Parathyroid adenoma (tissue), 2 donors: ENCODE measurements at regions not wholly inside any gene's neighbourhood (a gene's known extent, or its start where the extent isn't known, plus 50 kb on each side); places are given as distances from the start of the nearest gene placed in this dataset.

Source experiments
- H2AFZ ChIP-seq: fragments of 300-600 bp; sonication (generic); one replicate; pipeline ENCODE4 v1.7.0; 2017; ENCODE audit warnings: antibody characterized with exemption, mild to moderate bottlenecking
- H3K27ac ChIP-seq: fragments of 300-600 bp; sonication (generic); one replicate; pipeline ENCODE4 v1.7.0; 2017
- H3K27me3 ChIP-seq: fragments of 300-600 bp; sonication (generic); one replicate; pipeline ENCODE4 v1.7.0; 2017; ENCODE audit warnings: low read length; ENCODE audit not compliant: control insufficient read depth, insufficient read depth
- H3K36me3 ChIP-seq: fragments of 300-600 bp; sonication (generic); one replicate; pipeline ENCODE4 v1.7.0; 2017; ENCODE audit warnings: low read length; ENCODE audit not compliant: control insufficient read depth, insufficient read depth
- H3K4me1 ChIP-seq: fragments of 300-600 bp; sonication (generic); one replicate; pipeline ENCODE4 v1.7.0; 2017; ENCODE audit warnings: control low read depth
- H3K4me2 ChIP-seq: fragments of 300-600 bp; sonication (generic); one replicate; pipeline ENCODE4 v1.7.0; 2017; ENCODE audit warnings: low read length
- H3K4me3 ChIP-seq: fragments of 300-600 bp; sonication (generic); one replicate; pipeline ENCODE4 v1.7.0; 2017; ENCODE audit warnings: low read depth, low read length
- H3K79me2 ChIP-seq: fragments of 300-600 bp; sonication (generic); one replicate; pipeline ENCODE4 v1.7.0; 2017; ENCODE audit warnings: control low read depth
- H3K9ac ChIP-seq: fragments of 300-600 bp; sonication (generic); one replicate; pipeline ENCODE4 v1.7.0; 2017; ENCODE audit warnings: mild to moderate bottlenecking
- H3K9me3 ChIP-seq: fragments of 300-600 bp; sonication (generic); one replicate; pipeline ENCODE4 v1.7.0; 2017; ENCODE audit warnings: low read length; ENCODE audit not compliant: control insufficient read depth
- TF ChIP-seq, protein P1 (sequence below): fragments of 300-600 bp; sonication (generic); IDR thresholded peaks from one replicate; pipeline ENCODE4 v1.7.0; 2017; ENCODE audit warnings: antibody characterized with exemption, mild to moderate bottlenecking
- donor health status: primary hyperparathyroidism.

- H3K9me3 ChIP-seq, result no peaks in the 10 kb centered on the region
- no peak overlapping the region for H3K4me3 ChIP-seq
- no peaks in the 10 kb centered on the region for H3K36me3 ChIP-seq
- H3K27ac ChIP-seq, result no peak overlapping the region
- TF ChIP-seq, protein P1, sequence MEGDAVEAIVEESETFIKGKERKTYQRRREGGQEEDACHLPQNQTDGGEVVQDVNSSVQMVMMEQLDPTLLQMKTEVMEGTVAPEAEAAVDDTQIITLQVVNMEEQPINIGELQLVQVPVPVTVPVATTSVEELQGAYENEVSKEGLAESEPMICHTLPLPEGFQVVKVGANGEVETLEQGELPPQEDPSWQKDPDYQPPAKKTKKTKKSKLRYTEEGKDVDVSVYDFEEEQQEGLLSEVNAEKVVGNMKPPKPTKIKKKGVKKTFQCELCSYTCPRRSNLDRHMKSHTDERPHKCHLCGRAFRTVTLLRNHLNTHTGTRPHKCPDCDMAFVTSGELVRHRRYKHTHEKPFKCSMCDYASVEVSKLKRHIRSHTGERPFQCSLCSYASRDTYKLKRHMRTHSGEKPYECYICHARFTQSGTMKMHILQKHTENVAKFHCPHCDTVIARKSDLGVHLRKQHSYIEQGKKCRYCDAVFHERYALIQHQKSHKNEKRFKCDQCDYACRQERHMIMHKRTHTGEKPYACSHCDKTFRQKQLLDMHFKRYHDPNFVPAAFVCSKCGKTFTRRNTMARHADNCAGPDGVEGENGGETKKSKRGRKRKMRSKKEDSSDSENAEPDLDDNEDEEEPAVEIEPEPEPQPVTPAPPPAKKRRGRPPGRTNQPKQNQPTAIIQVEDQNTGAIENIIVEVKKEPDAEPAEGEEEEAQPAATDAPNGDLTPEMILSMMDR, result no peak
- no peak overlapping the region for H3K9ac ChIP-seq
- H2AFZ ChIP-seq, result no peak overlapping the region
- no peaks in the 10 kb centered on the region for H3K27me3 ChIP-seq
- no peak overlapping the region for H3K4me2 ChIP-seq
- no peaks in the 10 kb centered on the region for H3K4me1 ChIP-seq
- H3K79me2 ChIP-seq, result no peaks in the 10 kb centered on the region
These were observed 287.3 kb upstream of the SP4 start for GRCh38 chr7:21140622-21141021.

GRCh38 chr7:21141476-21141875 is 286.4 kb upstream of the SP4 start:
- Histone ChIP-seq H3K4me2 (no peak overlapping the region), H3K4me1 (no peaks in the 10 kb centered on the region), H3K27me3 (no peaks in the 10 kb centered on the region), H3K4me3 (no peak overlapping the region), H3K79me2 (no peaks in the 10 kb centered on the region), H2AFZ (no peak overlapping the region), H3K9ac (no peak overlapping the region), H3K27ac (no peak overlapping the region), H3K9me3 (no peaks in the 10 kb centered on the region), H3K36me3 (no peaks in the 10 kb centered on the region)
- TF ChIP-seq, protein P1, result no peak

DNA sequence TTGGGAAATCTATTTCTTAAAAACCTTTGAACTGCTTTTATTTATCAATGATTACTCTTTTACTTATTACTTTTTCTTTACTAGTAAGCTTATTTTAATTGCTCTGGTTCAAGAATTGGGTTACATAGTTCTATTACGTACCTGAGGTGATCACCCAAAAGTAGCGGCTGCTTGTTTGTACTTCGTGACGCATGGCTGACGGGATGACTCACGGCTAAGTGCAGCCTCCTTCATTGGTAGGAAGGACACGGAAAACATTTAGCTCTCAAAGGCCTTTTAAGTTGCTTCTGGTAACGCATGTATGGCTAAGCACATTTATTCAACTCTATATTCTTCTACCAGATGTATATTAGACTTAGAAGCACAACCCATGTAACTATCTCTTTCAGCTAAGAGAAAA is 285.8 kb upstream of the SP4 start:
- Histone ChIP-seq H3K27me3 (no peaks in the 10 kb centered on the region), H3K27ac (no peak overlapping the region), H3K9ac (no peak overlapping the region), H3K4me2 (no peak overlapping the region), H2AFZ (no peak overlapping the region), H3K9me3 (no peaks in the 10 kb centered on the region), H3K79me2 (no peaks in the 10 kb centered on the region), H3K36me3 (no peaks in the 10 kb centered on the region), H3K4me1 (no peaks in the 10 kb centered on the region), H3K4me3 (no peak overlapping the region)
- TF ChIP-seq, protein P1, result no peak

GRCh38 chr7:21146642-21147423 is 281.1 kb upstream of the SP4 start:
- H3K4me2 ChIP-seq, result no peak overlapping the region
- H3K36me3 ChIP-seq, result no peaks in the 10 kb centered on the region
- no peak overlapping the region for H3K9ac ChIP-seq
- no peaks in the 10 kb centered on the region for H3K9me3 ChIP-seq
- TF ChIP-seq, protein P1, result no peak
- H2AFZ ChIP-seq, result no peak overlapping the region
- H3K79me2 ChIP-seq, result no peaks in the 10 kb centered on the region
- no peak overlapping the region for H3K27ac ChIP-seq
- H3K4me3 ChIP-seq, result no peak overlapping the region
- no peaks in the 10 kb centered on the region for H3K4me1 ChIP-seq
- no peaks in the 10 kb centered on the region for H3K27me3 ChIP-seq

DNA sequence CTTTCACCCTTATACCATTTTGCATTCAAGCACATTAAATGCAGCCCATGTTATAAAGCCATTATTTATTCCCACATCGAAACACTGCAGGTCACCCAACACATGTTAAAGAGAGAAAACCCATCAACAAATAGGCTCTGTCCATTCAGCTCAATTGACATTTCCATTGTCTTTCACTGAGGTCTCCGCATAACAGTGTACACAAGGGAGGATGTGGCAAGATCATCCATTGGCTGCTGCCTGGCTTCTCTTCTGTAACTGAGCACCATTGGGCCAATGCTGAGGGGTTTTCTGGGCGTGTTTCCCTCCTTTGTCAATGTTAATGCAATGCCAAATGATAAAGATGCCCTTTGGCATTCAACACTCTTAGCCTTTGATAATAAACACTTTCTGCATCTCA is 278.1 kb upstream of the SP4 start:
- TF ChIP-seq, protein P1, result no peak
- no peaks in the 10 kb centered on the region for H3K4me1 ChIP-seq
- no peaks in the 10 kb centered on the region for H3K27me3 ChIP-seq
- H3K4me3 ChIP-seq, result no peak overlapping the region
- no peak overlapping the region for H3K4me2 ChIP-seq
- no peak overlapping the region for H2AFZ ChIP-seq
- no peaks in the 10 kb centered on the region for H3K79me2 ChIP-seq
- H3K27ac ChIP-seq, result no peak overlapping the region
- no peaks in the 10 kb centered on the region for H3K9me3 ChIP-seq
- H3K36me3 ChIP-seq, result no peaks in the 10 kb centered on the region
- no peak overlapping the region for H3K9ac ChIP-seq
